22Rv1 (cell line): ENCODE measurements at regions not wholly inside any gene's neighbourhood (a gene's known extent, or its start where the extent isn't known, plus 50 kb on each side); places are given as distances from the start of the nearest gene placed in this dataset.
"Not testable (repeated sequence)": the region's sequence is repeated elsewhere in the genome, so short reads cannot be mapped to it uniquely, and the experiment has no call there.

Experiments used
- H3K27ac ChIP-seq: fragments of 450-650 bp; 2 replicates; pipeline ENCODE4 v1.5.1; 2017
- ZFX ChIP-seq: fragments of 450-650 bp; IDR thresholded peaks from 2 replicates; pipeline ENCODE4 v1.6.1; 2017; ENCODE audit warnings: antibody characterized with exemption, borderline replicate concordance
- TF ChIP-seq, protein P1 (sequence below): fragments of 450-650 bp; IDR thresholded peaks from 2 replicates; pipeline ENCODE4 v1.5.1; 2017; ENCODE audit warnings: mild to moderate bottlenecking

DNA sequence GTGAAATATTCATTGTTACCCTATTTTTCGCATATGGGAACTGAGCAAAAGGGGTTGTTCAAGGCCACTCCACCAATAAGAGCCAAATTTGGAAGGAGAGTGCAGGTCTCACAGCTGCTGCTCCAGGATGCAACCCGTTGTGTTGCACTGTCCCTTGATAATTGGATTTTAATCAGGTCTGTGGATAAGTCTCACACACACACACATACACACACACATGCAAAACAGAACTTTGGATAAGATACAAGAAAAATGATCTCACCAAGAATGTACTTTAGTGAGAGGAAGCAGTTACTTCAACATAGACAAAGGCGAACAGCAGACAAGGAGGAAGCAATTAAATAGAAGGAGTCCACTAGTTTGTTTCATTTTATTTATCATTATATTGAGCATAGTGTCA lies 127.3 kb upstream of the EDNRB start:
- TF ChIP-seq ZFX, result no peak
- TF ChIP-seq, protein P1, sequence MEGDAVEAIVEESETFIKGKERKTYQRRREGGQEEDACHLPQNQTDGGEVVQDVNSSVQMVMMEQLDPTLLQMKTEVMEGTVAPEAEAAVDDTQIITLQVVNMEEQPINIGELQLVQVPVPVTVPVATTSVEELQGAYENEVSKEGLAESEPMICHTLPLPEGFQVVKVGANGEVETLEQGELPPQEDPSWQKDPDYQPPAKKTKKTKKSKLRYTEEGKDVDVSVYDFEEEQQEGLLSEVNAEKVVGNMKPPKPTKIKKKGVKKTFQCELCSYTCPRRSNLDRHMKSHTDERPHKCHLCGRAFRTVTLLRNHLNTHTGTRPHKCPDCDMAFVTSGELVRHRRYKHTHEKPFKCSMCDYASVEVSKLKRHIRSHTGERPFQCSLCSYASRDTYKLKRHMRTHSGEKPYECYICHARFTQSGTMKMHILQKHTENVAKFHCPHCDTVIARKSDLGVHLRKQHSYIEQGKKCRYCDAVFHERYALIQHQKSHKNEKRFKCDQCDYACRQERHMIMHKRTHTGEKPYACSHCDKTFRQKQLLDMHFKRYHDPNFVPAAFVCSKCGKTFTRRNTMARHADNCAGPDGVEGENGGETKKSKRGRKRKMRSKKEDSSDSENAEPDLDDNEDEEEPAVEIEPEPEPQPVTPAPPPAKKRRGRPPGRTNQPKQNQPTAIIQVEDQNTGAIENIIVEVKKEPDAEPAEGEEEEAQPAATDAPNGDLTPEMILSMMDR, result no peak
- no peak overlapping the region for H3K27ac ChIP-seq

DNA sequence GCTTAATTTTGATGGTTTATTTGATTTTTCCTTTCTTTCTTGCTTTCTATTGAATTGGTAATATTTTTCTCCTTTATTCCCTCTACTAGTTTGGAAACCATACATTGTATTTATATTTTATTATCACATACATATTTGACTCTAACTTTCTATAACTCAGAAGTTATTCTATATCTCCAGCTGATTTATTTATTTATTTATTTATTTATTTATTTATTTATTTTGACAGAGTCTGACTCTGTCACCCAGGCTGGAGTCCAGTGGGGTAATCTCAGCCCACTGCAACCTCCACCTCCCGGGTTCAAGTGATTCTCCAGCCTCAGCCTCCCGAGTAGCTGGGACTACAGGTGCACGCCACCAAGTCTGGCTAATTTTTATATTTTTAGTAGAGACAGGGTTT lies 122.7 kb upstream of the EDNRB start:
- not testable (repeated sequence) for H3K27ac ChIP-seq

DNA sequence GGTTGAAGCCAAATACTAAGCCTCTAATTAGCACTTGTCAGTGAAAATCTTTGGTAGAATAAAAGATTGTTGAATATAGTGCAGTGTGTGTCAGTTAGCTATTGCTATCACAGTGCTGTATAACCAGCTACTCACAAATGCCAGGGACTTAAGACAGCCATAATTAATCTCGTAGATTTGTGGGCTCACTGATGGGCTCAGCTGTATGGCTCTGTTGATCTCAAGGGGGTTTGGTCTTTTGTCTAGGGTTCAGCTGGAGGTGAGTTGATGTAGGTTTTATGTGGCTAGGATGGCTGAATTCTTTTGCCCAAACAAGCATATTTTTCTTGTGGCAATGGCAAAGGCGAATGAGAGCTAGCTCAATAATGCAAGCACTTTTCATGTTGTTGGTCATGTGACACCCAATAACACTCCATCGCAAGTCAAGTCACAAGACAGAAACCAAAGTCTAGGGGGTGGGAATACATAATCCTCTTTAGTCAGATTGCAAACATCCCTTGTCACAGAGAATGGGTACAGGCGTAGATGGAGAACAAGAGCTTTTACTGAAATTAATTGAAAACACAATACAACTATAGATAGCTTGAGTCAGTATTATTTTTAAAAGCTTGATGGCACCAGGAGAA lies 121.7 kb upstream of the EDNRB start:
- no peak overlapping the region for H3K27ac ChIP-seq
- no peak for TF ChIP-seq ZFX
- TF ChIP-seq, protein P1, result no peak

DNA sequence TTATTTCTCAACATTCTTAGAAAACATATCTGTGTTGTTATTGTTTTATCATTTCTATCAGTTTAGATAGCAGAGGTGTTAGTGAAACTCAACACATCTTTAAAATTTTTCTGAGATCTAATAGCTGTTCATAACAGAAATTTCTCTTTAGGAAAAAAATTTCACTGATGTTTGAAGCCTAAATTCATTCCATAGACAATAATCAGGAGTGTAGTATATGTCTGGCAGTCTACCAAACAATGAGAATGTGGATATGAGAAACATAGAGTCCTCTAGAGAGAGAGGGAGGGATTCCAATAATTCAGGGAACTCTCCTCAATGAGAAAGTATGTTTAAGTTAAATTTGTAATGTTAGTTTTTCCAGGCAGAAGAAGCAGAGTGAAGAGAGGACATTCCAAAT lies 118.2 kb upstream of the EDNRB start:
- no peak overlapping the region for H3K27ac ChIP-seq
- no peak for TF ChIP-seq ZFX
- TF ChIP-seq, protein P1, result no peak

DNA sequence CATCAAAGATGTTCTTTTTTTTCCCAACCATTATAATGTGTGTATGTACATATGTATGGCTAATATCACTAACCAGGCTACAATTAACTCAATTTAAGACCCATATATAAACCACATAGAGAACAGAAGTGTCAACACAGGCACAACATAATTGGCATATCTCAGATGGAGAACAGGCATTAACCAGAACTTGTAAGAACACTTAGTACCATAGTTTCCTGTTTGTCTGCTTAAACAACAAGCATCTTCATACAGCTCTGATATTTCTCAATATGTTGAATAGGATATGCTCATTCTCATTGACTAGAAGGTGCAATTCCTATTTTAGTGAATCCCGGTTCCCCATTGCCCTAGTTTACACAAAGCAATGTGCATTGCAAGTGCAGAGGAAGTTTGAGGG lies 116.9 kb upstream of the EDNRB start:
- TF ChIP-seq ZFX, result no peak
- TF ChIP-seq, protein P1, result no peak

DNA sequence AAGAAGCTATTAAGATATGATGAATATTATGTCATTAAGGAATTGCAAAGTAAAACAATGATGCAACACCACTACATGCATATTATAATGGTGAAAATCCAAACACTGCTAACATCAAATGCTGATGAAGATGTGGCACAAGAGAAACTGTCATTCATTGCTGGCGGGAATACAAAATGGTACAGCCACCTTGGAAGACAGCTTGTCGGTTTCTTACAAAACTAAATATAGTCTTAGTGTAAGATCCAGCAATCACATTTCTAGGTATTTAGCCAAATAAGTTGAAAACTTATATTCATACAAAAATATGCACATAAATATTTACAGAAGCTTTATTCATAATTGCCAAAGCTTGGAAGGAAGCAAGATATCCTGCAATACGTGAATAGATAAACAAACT lies 114.9 kb upstream of the EDNRB start:
- TF ChIP-seq, protein P1, result no peak
- no peak for TF ChIP-seq ZFX
- no peak overlapping the region for H3K27ac ChIP-seq

More for the DNA sequence above, 116.9 kb upstream of the EDNRB start:
- no peak overlapping the region for H3K27ac ChIP-seq

DNA sequence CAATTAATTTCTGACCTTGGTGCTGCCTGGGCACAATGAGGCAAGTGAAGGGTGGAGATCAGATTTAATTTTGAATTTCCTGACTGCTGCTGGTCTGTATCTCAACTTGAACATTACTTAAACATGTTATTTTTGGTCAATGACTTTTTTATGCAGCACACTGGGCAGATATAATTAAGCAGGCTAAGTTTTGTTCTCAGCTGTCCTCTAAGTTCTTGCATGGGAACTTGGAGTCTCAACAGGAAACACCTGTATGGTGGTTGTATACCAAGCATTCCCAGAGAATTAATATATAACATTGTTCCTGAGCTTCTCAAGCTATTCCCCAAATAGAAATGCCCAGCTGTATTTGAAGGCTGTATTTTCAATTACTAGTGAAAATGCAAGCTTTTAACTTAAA lies 113.5 kb upstream of the EDNRB start:
- TF ChIP-seq, protein P1, result no peak
- TF ChIP-seq ZFX, result no peak
- H3K27ac ChIP-seq, result no peak overlapping the region

DNA sequence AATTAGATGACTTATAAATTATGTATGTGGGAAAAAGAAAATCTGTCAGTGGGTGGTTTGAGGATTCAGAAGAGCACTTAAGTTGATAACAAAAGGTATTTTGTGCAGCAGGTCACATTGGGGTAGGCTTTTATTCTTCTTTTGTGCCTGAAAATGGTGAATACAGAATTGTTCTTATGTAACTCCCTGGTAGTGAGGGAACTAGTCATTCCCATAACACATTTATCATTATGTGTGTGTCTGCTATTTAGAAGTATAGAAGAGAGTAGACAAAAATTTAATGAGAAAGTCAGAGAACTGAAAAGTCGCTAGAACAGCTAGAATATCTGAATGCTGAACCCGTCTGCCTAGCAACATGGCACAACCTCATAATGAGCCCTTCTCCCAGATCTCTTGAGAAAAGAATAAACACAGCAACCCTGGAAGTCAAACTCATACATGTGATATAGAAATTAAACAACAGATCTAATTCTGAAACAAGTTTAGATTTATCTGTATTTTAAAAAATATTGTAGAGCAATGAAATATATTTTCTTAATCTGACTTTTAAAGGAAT lies 111.8 kb upstream of the EDNRB start:
- H3K27ac ChIP-seq, result no peak overlapping the region
- TF ChIP-seq ZFX, result no peak
- TF ChIP-seq, protein P1, result no peak
